Fibroblast of lung (primary cell): ENCODE measurements at regions not wholly inside any gene's neighbourhood (a gene's known extent, or its start where the extent isn't known, plus 50 kb on each side); places are given as distances from the start of the nearest gene placed in this dataset.

Source experiments
- EZH2 ChIP-seq: IDR thresholded peaks from 2 replicates; pipeline ENCODE4 v1.5.1; 2012; ENCODE audit warnings: low read length, control low read depth, mild to moderate bottlenecking; ENCODE audit errors: missing control alignments
- TF ChIP-seq, protein P1 (sequence below), 2 donors: IDR thresholded peaks in 1 of 2; conservative IDR thresholded peaks in 1 of 2; 1 replicate in 1 of 2; 2 replicates in 1 of 2; pipeline ENCODE4 v1.5.1; 2011 to 2012; ENCODE audit warnings: low read length in 2 of 2, control low read depth in 1 of 2, inconsistent platforms in 1 of 2, low read depth in 1 of 2, mild to moderate bottlenecking in 1 of 2

DNA sequence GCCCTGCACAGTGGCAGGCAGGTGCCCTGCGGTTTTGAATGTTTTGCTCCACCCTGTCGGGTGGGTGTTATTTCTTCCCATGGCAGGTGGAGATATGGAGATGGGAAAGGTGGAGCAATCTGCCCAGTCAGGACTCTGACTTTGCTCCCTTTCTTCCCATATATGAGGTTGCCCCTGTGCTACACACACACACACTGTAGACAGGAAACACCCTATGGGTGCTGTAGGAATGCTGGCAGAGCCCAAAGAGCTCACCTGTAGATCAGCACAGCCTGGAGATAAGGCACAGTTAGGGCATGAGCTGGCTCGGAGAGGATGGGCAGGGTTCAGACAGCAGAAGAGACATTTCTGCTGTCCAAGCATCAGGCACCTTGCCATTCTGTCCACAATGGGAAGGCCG is 246.0 kb upstream of the AJAP1 start:
- no peak for TF ChIP-seq EZH2
- TF ChIP-seq, protein P1, sequence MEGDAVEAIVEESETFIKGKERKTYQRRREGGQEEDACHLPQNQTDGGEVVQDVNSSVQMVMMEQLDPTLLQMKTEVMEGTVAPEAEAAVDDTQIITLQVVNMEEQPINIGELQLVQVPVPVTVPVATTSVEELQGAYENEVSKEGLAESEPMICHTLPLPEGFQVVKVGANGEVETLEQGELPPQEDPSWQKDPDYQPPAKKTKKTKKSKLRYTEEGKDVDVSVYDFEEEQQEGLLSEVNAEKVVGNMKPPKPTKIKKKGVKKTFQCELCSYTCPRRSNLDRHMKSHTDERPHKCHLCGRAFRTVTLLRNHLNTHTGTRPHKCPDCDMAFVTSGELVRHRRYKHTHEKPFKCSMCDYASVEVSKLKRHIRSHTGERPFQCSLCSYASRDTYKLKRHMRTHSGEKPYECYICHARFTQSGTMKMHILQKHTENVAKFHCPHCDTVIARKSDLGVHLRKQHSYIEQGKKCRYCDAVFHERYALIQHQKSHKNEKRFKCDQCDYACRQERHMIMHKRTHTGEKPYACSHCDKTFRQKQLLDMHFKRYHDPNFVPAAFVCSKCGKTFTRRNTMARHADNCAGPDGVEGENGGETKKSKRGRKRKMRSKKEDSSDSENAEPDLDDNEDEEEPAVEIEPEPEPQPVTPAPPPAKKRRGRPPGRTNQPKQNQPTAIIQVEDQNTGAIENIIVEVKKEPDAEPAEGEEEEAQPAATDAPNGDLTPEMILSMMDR (conservative IDR thresholded peaks at IDR 0.05 in 1 of 2, IDR thresholded peaks at IDR 0.05 in 1 of 2; ENCODE audit: low read depth in 1 of 2, low read length in 2 of 2): no peak
